A549 (cell line): ENCODE measurements at regions not wholly inside any gene's neighbourhood (a gene's known extent, or its start where the extent isn't known, plus 50 kb on each side); places are given as distances from the start of the nearest gene placed in this dataset.

Source experiments
- ATAC-seq, 2 experiments: fragments of 200-7000 bp in 1 of 2; fragments of >200 bp in 1 of 2; cut with Nextera tagmentation in 1 of 2; cut with Tn5 transposase in 1 of 2; 3 replicates each; pipeline versions ENCODE4 v1.8.0 to v1.9.1; 2018 to 2020; ENCODE audit warnings: mild to moderate bottlenecking in 1 of 2, moderate library complexity in 1 of 2
- CTCF ChIA-PET: fragments of 300-600 bp; sonication (Branson Sonifier 250); formaldehyde crosslinking; extraction: SDS; loops from one replicate; lab custom pipeline; 2021; ENCODE audit warnings: antibody characterized with exemption, inconsistent platforms; lab: Yijun Ruan, JAX
- POLR2A ChIA-PET: fragments of 350-600 bp; formaldehyde crosslinking; extraction: SDS; loops from one replicate; lab custom pipeline; 2021; ENCODE audit warnings: antibody characterized with exemption, inconsistent platforms; lab: Yijun Ruan, JAX
- DNase-seq, 2 experiments: peaks; one replicate each; pipeline versions ENCODE4 v3.0.0 to v3.0.0-alpha.2; 2011 to 2016; ENCODE audit warnings: low read depth in 1 of 2, low spot score in 1 of 2
- FAIRE-seq: peaks from 2 replicates; lab custom pipeline; 2011; peaks lifted over from hg19 to GRCh38; lab: Jason Lieb, UNC
- H3K27ac ChIP-seq, 2 experiments: fragments of >200 bp; sonication (Bioruptor Twin); formaldehyde crosslinking; 3 replicates each; pipeline ENCODE4 v1.5.1; 2016 to 2017
- H3K4me1 ChIP-seq: fragments of >200 bp; sonication (Bioruptor Twin); formaldehyde crosslinking; 3 replicates; pipeline ENCODE4 v1.6.1; 2016
- H3K4me2 ChIP-seq: fragments of >200 bp; sonication (Bioruptor Twin); formaldehyde crosslinking; 3 replicates; pipeline ENCODE4 v1.6.1; 2016
- H3K4me3 ChIP-seq: fragments of >200 bp; sonication (Bioruptor Twin); formaldehyde crosslinking; 3 replicates; pipeline ENCODE4 v1.5.1; 2016
- H3K9me3 ChIP-seq: fragments of >200 bp; sonication (Bioruptor Twin); formaldehyde crosslinking; 3 replicates; pipeline ENCODE4 v1.6.1; 2016
- CBX2 ChIP-seq: fragments of 200-600 bp; sonication (generic); IDR thresholded peaks from 2 replicates; pipeline ENCODE4 v1.6.1; 2016; ENCODE audit warnings: low read depth, mild to moderate bottlenecking, borderline replicate concordance
- EHMT2 ChIP-seq: fragments of 200-600 bp; sonication (generic); IDR thresholded peaks from 2 replicates; pipeline ENCODE4 v1.6.1; 2016; ENCODE audit warnings: antibody characterized with exemption, low read depth, mild to moderate bottlenecking, moderate library complexity
- ESRRA ChIP-seq: fragments of 150-350 bp; IDR thresholded peaks from 2 replicates; pipeline ENCODE4 v1.6.1; 2014; ENCODE audit warnings: mild to moderate bottlenecking, low read length, borderline replicate concordance
- FOSB ChIP-seq: fragments of 250-450 bp; sonication (Bioruptor Pico); IDR thresholded peaks from 2 replicates; pipeline ENCODE4 v1.5.0; 2020; ENCODE audit warnings: mild to moderate bottlenecking, moderate library complexity
- FOSL2 ChIP-seq, 2 experiments: fragments of 450-650 bp in 1 of 2; fragments of >200 bp in 1 of 2; sonication (Bioruptor Twin) in 1 of 2; formaldehyde crosslinking; IDR thresholded peaks; 2 replicates each; pipeline versions ENCODE4 v1.5.0 to v1.6.1; 2016 to 2020; ENCODE audit warnings: mild to moderate bottlenecking in 1 of 2, moderate library complexity in 1 of 2
- HMGXB4 ChIP-seq: fragments of 250-450 bp; sonication (Bioruptor Pico); IDR thresholded peaks from 2 replicates; pipeline ENCODE4 v1.5.0; 2021; ENCODE audit warnings: mild to moderate bottlenecking, moderate library complexity, borderline replicate concordance
- KDM5A ChIP-seq: fragments of 200-600 bp; sonication (generic); IDR thresholded peaks from 2 replicates; pipeline ENCODE4 v1.6.1; 2016; ENCODE audit warnings: antibody characterized with exemption, mild to moderate bottlenecking
- PBX3 ChIP-seq: IDR thresholded peaks from 2 replicates; pipeline ENCODE4 v1.6.1; 2012
- RAD21 ChIP-seq, 2 experiments: fragments of >200 bp in 1 of 2; sonication (Bioruptor Twin) in 1 of 2; formaldehyde crosslinking in 1 of 2; IDR thresholded peaks in 1 of 2; conservative IDR thresholded peaks in 1 of 2; 2 replicates in 1 of 2; 3 replicates in 1 of 2; pipeline ENCODE4 v1.6.1; 2012 to 2018; ENCODE audit warnings: inconsistent platforms in 1 of 2
- RARB ChIP-seq: fragments of 250-450 bp; sonication (Bioruptor Pico); IDR thresholded peaks from 2 replicates; pipeline ENCODE4 v1.8.0; 2021; ENCODE audit warnings: mild to moderate bottlenecking, moderate library complexity
- REST ChIP-seq: fragments of 200-600 bp; sonication (generic); IDR thresholded peaks from 2 replicates; pipeline ENCODE4 v1.6.1; 2016; ENCODE audit warnings: antibody characterized with exemption, mild to moderate bottlenecking, moderate library complexity
- SMC3 ChIP-seq: fragments of >200 bp; sonication (Bioruptor Twin); formaldehyde crosslinking; IDR thresholded peaks from 3 replicates; pipeline ENCODE4 v1.6.1; 2018; ENCODE audit warnings: inconsistent platforms
- ZC3H11A ChIP-seq: fragments of 450-650 bp; IDR thresholded peaks from 2 replicates; pipeline ENCODE4 v1.6.1; 2014; ENCODE audit warnings: antibody characterized with exemption, mild to moderate bottlenecking
- WGBS: methylation state at CpG from one replicate; pipeline ENCODE4 v1.1.6; 2017; ENCODE audit errors: missing lambda C conversion rate; 5-methylcytosine and 5-hydroxymethylcytosine counted together

GRCh38 chr15:62626903-62627302, 415.6 kb upstream of the TPM1 start:
- no peak for TF ChIP-seq HMGXB4 (CRISPR knock-in tag)
- Histone ChIP-seq H3K4me2 (peak overlapping the region; percentile 1; the same call in 2 of the 3 replicates), H3K4me3 (no peak overlapping the region), H3K4me1 (peaks cover 9% of the 10 kb centered on the region; the same call in 2 of the 3 replicates), H3K9me3 (no peaks in the 10 kb centered on the region), H3K27ac (peak overlapping the region in 1 of 2 experiments; percentile 46; a peak in 1 of 6 replicates)
- FAIRE-seq (peak; percentile 23), DNase-seq (peak in 1 of 2 experiments; percentile 34), ATAC-seq (no peak)
- POLR2A ChIA-PET, result no interaction called here
- 91% methylated on average over 4 of the region's 4 CpGs for WGBS
- CTCF ChIA-PET, result interaction anchor here (0.7 kb wide), 1 partner anchor 8 kb away, joined by 3 read pairs; no protein-coding TSS in a partner anchor

- H3K9me3 ChIP-seq, result no peaks in the 10 kb centered on the region
- ATAC-seq (no peak), DNase-seq (no peak)
- no peak overlapping the region for H3K27ac ChIP-seq
- TF ChIP-seq FOSL2 (IDR thresholded peaks at IDR 0.05) (no peak), FOSL2 (CRISPR knock-in tag; IDR thresholded peaks at IDR 0.05) (no peak), ESRRA (no peak), RARB (CRISPR knock-in tag) (no peak), PBX3 (no peak), KDM5A (no peak), ZC3H11A (no peak), REST (no peak), CBX2 (no peak), EHMT2 (no peak), RAD21 (conservative IDR thresholded peaks at IDR 0.05 in 1 of 2, IDR thresholded peaks at IDR 0.05 in 1 of 2) (no peak), SMC3 (no peak), FOSB (CRISPR knock-in tag) (no peak)
- TF ChIP-seq, all 56 proteins: peak for 0
- ChIA-PET POLR2A (no interaction called here), CTCF (no interaction called here)
- Histone ChIP-seq H3K4me2 (no peak overlapping the region), H3K4me3 (no peak overlapping the region), H3K4me1 (peaks cover 9% of the 10 kb centered on the region; the same call in 2 of the 3 replicates)
- FAIRE-seq, result no peak
- WGBS, result 90% methylated on average over 2 of the region's 2 CpGs
Observed at GRCh38 chr15:62631076-62631724, 411.3 kb upstream of the TPM1 start.
